Amniotic stem cell (primary cell): ENCODE measurements at regions not wholly inside any gene's neighbourhood (a gene's known extent, or its start where the extent isn't known, plus 50 kb on each side); places are given as distances from the start of the nearest gene placed in this dataset.
A peak's percentile ranks its signal among the peaks of the same experiment; 100 is the strongest.

Experiments
- DNase-seq: peaks from one replicate; lab custom pipeline; 2025; lab: John Stamatoyannopoulos, UW

DNA sequence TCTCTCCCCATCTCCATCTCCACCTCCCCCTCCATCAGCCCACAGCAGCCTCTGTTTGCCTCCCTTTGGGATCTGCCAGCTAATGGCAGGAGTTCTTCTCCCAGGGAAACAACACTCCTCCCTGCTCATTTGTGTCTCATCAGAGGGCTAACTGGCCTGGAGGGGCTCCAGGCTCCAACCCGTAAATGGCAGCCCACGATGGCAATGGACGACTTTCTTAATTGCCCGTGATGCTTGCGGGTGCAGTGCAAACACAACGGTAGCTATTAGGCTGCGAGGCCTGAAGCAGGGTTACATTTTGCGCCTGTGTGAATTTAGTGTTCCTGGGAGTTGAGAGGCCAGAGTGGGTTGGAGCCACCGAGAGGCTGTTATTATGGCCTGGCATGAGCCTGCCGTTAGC is 285.1 kb downstream of the TNS1 start:
- no peak for DNase-seq

DNA sequence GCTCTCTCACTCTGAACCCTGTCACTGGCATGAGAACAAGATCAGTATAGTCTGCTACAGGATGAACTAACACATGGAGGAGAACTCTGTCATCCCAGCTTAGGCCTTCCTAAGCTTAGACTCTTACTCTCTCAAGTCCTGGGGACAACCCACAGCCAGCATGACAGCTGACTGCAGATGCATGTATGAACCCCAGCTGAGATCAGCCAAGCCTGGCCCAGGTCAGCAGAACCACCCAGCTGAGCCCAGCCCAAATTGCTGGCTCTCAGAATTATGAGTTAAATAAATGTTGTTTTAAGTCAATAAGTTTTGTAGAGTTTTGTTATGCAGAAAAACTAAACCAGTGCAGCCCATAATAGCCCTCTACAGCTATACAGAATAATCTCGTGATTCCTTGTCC is 287.3 kb downstream of the TNS1 start:
- no peak for DNase-seq

DNA sequence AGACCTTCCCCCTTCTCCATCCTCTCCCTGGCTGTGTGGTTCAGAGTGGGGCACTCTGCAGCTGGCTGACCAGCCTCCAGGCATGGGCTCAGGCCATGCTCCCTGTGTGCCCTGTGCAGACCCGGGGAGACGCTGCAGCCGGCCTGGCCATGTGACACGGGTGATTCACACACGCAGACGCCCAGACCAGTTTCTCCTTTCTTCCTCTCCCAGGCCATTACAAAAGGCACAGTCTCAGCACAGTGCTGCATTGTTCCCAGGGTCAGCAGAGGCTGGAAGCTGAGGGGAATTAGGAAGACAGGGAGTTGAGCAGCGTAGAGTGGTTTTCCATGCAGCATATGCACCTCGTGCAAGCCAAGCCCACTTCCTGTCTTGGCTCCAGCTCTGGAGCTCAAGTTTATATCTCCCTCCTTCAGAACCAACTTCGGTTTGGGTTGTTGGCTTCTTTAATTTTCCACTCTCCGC is 288.5 kb downstream of the TNS1 start:
- DNase-seq = no peak

DNA sequence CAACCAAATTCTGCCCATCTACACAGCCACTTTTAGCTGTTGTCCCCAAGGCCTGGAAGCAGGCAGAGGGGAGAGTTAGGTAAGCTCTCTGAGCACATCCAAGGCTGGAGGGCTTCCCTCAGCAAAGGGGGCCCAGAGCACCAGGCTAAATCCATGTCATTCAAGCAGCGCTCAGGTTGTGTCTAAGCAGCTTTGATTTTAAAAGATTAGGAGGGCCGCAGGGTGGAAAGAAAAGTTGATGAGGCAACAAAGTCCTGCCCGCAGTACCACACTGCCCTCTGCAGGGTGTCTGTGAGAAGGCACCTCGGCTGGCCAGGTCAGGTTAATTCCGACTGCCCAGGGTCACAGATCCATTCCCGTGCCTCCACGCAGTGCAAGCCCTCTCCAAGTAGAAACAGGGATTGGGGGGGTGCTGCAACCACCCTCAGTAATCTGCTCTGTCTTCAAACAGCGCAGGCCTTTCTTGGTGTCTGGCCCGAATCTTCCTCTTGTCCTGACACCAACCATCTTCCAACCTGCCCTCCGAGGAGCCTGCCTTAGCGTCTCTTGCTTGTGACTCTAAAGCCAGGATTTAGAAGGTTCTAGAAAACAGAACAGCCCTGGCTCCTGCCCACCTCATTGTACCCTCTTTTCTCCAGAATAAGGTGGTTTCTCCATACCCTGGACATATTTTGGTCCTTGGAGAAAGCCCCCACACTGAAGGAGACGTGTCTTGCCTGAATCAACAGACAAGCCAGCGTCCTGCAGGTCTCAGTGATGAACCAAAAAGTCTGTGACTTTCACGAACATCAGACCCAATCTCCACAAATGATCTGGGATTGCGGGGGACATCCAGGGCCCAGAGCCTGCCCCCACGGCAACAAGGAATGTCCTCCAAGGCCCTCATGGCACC is 289.2 kb downstream of the TNS1 start:
- peak; percentile 49 for DNase-seq

DNA sequence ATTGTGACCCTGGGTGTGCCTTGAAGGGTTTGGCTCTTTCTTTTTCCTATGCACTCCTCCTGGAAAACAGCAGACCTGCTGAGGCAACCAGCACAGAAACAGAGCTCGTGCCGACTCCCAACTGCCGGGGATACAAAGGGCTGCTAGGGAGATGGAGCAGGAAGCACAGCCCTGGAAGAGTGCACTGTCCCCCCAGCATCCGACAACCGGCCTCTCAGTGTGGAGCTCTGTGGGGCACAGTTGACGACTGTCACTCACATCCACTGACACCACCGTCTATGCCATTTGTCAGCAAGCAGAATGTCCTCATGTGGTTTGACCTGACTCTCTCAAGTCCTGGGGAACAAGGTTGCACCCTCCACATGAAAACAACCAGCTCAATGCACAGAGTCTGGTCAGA is 290.4 kb downstream of the TNS1 start:
- no peak for DNase-seq

DNA sequence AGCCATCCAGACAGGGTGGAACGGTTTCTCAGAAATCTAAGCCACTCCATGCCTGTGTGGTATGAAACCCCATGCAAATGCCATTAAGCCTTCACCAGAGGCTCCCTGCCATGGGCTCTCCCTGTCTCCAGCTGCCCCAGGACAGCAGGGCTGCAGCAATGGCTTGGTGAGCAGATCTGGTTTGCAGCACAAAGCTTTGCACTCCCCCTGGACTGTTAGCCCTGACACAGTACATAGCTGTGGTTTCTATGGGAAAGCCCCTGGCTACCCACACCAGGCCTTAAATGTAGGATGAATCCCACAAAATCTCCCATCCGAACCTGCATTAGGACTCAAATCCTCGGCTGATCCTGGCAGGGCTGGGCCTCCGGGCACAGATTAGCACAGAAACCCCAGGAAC is 291.6 kb downstream of the TNS1 start:
- DNase-seq = peak; percentile 19

DNA sequence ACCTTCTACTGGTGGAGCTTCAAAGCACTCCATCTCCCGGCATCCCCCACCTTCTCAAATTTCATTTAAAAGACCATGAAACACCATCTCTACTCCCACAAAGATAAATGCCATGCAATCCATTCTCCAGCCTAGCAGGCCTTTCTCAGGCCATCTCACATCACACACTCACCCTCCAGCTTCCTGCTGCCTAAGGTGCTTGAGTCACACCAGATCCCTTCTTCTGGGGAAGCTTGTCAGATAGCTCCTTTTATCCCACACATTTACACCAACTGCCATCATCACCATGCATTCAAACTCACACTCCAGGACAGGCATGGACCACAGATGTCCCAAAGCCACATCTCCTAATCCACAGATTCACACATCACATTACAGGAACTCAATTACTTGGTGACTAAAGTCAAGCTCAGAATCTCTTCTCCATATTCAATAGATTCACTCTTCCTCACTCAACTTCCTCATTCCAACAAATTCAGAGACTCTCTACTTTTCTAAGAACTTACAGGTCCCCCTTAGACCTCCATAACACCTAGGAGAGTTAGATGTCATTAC is 292.5 kb downstream of the TNS1 start:
- DNase-seq = peak; percentile 42

DNA sequence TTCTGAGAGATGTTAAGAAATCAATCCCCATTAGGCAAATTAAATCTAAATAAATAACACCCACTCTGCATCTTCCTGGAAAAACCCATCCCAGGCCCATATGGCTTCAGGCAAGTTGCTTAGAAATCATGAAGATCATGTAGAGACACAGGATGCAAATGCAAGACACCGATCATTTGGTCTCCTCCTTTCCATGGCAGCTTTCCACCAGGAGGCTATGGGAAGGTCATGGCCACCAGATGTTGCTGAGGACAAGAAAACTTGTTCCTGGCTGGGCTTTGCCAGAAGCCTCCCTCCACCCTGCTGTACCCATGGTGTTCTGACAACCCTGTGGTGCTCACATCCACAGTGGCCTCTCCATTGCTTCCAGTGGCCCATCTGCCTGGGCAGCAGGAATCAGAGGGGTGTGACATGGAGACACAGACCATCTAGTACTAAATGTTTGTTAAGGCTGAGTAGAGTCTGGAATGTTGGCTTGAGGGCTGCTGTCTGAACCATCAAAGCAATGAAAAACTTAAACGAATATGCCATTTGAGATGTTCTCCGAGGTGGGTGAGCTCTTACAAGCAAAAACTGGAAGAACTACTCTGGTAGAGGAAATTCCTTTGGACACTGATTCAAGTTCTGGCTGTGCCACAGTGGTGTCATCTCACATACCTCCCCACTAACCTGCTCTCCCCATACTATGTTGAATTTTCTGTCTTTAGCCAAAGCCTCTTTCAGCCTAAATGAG is 293.2 kb downstream of the TNS1 start:
- no peak for DNase-seq

DNA sequence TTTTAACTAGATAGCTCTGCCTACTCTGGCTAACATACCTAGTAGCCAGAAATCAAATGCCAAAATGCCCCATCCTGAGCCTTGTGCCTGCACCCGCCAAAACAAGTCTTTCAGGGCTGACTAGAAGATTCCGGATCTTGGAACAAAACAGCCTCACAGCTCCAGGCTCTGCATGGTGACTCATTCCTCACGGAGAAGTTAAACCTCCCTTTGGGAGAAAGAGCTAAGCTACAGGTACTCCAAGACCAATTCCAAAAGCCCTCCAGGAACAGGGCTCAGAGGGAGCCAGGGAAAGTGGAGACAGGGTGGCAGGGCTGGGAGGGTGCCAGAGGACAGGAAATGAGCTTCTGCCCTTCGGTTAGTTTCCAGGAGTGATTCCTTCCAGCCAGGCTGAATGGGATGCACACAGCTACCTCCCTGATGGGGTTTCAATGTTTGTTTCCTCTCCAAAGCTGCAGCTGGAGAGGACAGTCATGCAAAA is 295.6 kb downstream of the TNS1 start:
- peak; percentile 12 for DNase-seq

DNA sequence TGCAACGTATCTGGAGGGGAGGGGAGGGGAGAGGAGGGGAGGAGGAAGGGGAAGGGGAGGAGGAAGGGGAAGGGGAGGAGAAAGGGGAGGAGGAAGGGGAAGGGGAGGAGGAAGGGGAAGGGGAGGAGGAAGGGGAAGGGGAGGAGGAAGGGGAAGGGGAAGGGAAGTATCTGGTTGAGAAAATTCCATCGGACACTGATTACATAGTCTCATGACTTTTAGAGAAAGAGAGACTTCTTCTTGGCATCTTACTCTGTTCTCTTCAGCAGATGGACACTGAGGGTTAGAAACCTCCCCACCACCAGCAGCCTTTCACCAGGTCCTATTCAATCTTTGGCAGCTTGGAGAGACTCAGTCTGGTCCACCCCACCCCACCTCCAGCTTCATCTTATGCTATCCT is 296.3 kb downstream of the TNS1 start:
- DNase-seq = no peak

DNA sequence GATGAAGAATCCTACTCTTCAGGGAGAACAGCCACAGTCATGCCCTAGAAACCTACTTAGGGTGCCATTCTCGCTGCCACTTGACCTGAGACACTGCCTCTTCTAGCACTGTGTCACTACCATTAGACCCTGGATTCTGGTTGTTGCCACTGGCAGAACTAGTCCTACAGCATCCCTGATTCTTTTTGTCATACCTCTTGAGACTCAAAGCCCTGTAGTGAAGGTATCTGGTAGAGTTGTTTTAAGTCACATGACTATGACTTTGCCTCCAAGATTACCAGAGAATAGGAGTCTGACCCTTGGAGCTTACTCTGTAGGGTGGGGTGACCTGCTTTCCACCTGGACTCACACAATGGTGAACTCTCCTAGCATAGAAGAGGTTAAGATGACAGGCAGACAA is 296.7 kb downstream of the TNS1 start:
- DNase-seq = no peak

DNA sequence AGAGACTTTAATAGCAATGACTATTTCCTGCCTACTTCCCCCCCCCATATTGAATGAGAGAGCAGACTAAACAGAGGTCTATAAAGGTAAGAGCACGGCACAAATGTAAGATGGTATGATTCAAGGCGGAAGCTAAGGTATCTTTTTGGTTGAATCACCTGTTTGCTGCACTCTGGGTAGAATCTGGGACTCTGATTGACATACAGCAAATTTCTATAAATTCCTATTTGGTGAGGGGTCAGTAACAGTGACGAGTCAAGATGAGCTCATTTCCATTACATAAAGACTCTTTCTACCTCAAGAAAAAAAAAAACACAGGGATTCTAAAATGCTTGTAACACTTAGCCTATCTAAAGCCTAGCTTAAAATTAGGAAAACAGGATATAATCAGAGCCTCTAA is 297.3 kb downstream of the TNS1 start:
- no peak for DNase-seq

DNA sequence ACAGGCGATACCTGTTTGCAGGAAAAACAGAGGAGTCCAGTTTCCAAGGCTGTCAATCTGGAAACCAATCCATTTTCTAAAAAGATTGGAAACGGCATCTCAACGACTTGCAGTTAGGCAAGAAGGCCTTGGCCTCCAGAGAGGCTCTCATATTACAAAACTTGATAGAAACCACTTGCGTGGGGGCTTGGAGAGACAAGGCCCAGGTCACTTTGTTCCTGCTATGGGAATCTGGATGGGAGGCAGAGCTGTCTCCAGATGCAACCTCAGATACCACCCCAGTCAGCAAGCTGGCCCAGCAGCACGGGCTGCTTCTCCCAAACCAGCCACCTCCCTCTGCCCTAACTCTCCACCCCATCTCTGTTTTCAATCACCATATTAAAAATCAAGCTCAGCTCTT is 298.8 kb downstream of the TNS1 start:
- no peak for DNase-seq

DNA sequence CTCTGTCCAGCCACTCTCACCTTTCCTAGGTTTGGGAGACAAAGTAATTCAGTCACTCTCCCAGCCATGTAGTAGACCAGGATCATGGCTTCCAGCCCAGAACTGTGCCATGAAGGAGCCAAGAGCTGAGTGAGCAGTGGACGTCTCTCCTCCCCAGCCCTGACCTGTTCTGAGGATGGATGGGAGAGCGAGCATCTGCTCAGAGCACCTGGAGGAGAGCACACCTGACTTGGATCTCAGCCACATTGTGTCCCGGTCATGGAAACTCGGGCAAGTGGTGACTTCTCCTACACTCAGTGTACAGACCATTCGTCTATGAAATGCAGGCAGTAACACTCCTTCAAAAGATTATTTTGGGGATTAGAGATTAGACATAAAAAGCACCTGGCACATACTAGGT is 299.7 kb downstream of the TNS1 start:
- no peak for DNase-seq

DNA sequence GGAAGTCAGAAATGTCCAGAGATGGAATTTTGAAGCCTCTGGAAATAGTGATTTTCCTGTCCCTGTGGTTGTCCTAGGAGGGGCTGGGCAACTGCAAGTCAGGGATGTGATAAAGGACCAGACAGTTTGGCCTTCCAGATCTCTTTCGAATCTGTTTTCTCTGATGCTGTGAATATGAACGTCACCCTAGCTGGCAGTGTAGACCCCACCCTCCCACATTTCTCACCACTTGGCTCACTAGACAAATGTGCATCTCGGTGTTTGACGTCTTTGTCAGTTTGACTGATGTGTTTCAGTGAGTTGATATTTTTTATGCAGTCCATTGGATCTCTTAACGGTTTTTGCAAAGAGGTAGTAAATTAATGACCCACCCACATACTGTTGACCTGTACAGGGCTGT is 301.2 kb downstream of the TNS1 start:
- no peak for DNase-seq

DNA sequence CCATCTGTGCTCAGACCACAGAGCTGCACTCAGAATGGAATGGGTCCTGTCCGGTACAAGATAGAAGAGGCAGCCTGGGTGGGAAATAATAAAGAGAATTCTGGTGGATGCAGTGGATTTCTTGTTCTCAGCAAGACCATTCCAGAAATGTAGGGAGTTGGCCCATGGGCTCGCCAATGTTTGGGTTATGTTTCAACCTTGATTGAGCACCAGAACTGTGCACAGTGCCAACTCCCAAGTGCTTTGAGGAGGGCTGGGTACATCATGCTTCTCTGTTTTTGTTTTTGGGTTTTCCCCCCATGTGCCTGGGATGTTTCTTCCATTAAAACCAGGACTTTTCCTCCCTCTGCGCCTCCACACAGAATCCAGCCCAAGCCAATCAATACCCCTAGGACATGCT is 304.1 kb downstream of the TNS1 start:
- no peak for DNase-seq

DNA sequence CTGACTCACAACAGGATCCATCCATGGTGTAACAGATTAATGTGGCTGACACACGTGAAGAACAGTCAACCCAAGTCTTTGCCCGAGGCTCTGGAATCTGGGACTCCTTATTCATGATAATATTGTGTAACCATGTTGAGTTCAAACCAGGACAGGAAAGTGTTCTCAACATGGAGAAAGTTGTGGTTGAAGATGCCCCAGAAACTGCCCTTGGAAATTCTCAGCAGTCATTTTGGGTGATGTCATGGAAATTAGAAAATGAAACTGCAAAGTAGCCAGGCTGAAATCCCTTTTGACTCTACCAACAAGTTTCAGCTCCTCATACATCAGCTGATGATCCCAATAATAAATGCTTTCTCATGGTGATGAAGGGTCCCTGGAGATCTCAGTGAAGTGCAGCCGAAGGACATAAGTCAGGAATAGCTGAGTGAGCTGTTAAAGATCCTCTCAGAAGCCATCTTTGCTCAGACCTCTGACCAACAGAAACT is 307.7 kb downstream of the TNS1 start:
- peak; percentile 91 for DNase-seq

DNA sequence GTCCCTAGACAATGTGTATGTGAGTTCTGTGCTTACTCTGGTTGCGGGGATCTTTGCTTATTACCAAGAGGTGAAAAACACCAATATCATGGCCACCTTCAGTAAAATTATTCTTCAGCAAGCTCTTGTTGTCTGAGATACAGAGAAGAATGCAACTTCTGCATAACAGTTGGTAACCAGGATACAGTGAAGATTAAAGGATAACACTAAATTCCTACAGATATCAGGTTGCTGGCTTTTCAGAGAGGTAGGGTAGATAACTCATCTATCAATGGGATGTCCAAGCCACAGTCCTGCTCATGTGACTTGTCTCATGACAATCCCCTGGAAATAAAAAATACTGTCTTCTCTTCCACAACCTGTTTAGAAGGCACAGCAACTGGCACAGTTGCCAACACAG is 308.5 kb downstream of the TNS1 start:
- DNase-seq = no peak

DNA sequence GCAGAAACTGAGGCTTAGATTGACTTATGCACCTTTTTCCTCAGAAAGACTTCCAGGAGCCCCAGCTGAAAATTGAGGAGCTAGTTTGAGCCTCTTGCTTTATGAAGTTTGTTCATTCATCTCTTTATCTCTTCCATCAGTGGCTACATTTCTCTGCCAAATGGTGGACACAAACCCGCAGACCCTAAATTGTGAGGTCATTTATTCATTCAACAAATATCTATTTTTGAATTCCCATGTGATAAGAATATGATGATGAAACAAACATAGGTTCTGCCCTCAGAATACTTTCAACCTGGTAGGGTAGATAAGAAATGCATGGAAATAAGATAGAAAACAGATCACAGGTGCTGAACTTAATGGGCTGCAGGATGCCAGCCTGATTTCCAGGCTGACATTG is 309.4 kb downstream of the TNS1 start:
- no peak for DNase-seq

DNA sequence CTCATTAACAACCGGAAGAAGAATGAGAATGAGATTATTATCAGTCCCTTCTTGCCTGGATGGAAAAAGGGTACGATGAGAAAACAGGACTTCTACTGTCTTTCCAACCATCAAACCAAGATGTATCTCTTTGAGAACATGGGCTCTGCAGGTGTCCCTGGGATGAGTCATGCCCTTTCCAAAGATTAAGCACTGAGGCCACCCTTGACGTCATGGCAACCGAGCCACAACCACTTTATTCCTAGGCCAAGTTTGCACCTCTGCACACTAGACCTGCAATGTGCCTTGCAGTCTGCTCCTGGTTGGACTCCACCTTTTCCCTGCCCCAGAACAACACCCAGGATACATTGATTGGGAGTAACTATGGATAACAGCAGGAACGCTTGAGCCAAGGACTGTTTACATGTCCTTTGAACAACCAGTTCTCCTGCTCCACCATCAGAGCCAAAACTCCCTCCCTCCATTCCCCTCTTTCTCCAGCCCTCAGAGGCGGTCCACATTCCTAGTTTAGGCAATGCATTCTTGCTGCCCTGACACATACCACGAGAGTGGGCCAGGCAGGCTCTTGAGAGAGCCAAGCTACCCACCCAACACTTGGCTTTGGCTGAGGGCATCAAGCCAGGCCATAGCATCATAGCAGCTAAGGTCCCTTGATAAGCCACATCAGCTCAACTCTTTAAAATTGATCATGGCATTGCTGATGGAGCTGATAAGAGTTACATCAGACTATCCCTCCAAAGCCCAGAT is 310.7 kb downstream of the TNS1 start:
- peak; percentile 14 for DNase-seq

DNA sequence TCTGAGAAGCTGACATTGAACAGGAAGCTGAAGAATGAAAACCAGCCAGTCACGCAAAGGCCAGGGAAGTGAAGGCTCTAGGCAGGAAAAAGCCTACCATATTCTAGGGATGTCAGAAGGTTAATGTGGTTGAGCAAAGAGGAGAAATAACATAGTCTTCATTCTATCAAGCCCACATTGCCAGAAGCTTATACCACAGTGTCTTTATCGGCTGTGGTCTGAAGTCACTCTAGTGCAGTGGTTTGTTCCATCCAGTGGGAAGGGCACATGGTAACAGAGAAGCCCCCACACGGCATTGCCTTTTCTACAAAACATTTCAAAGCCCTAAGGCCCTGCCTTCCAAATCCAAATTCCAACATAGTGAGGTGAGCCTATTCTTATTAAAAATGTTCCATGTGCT is 311.3 kb downstream of the TNS1 start:
- DNase-seq = no peak

DNA sequence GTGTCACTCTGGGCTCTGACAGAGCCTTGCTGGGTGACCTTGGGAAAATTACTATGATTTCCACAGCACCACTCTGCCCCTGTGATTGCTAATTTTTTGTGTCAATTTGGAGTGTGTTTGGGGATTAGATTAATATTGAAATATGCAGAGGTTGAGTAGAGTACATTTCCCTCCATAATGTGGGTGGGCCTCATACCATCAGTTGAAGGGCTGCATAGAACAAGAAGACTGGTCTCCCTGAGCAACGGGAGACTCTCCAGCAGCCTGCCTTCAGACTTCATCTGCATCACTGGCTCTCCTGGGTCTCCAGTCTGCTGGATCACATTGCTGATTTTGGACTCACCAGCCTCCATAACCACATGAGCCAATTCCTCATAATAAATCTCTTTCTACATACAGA is 313.7 kb downstream of the TNS1 start:
- no peak for DNase-seq
